GM08714 (cell line): ENCODE measurements at regions not wholly inside any gene's neighbourhood (a gene's known extent, or its start where the extent isn't known, plus 50 kb on each side); places are given as distances from the start of the nearest gene placed in this dataset.

Experiments used
- H3K4me3 ChIP-seq: fragments of 200-500 bp; sonication (Bioruptor generic); 2 replicates; pipeline ENCODE4 v1.5.1; 2014; ENCODE audit warnings: mild to moderate bottlenecking, low read length, inconsistent platforms
- ZNF274 ChIP-seq: IDR thresholded peaks from 2 replicates; pipeline ENCODE4 v1.6.1; 2012; ENCODE audit warnings: mild to moderate bottlenecking, low read depth, low read length

- H3K4me3 ChIP-seq, result no peak overlapping the region
- no peak for TF ChIP-seq ZNF274
These were observed 763.4 kb upstream of the GOLIM4 start for GRCh38 chr3:168859143-168859542.

- TF ChIP-seq ZNF274, result no peak
- no peak overlapping the region for H3K4me3 ChIP-seq
These were observed 762.6 kb upstream of the GOLIM4 start for GRCh38 chr3:168858327-168858726.

GRCh38 chr3:168850109-168850508 lies 754.4 kb upstream of the GOLIM4 start:
- no peak for TF ChIP-seq ZNF274
- no peak overlapping the region for H3K4me3 ChIP-seq

GRCh38 chr3:168847291-168847883 lies 751.7 kb upstream of the GOLIM4 start:
- H3K4me3 ChIP-seq, result no peak overlapping the region; the same call in 1 of the 2 replicates
- no peak for TF ChIP-seq ZNF274

- TF ChIP-seq ZNF274, result no peak
- no peak overlapping the region for H3K4me3 ChIP-seq
These were observed 749.3 kb upstream of the GOLIM4 start for GRCh38 chr3:168844894-168845482.

GRCh38 chr3:168844472-168844871 lies 748.7 kb upstream of the GOLIM4 start:
- no peak overlapping the region for H3K4me3 ChIP-seq
- TF ChIP-seq ZNF274, result no peak

- TF ChIP-seq ZNF274, result no peak
- no peak overlapping the region for H3K4me3 ChIP-seq
These were observed 747.8 kb upstream of the GOLIM4 start for GRCh38 chr3:168843481-168843880.

- TF ChIP-seq ZNF274, result no peak
- no peak overlapping the region for H3K4me3 ChIP-seq
These were observed 743.9 kb upstream of the GOLIM4 start for GRCh38 chr3:168839653-168840052.

GRCh38 chr3:168834558-168834957 lies 738.8 kb upstream of the GOLIM4 start:
- H3K4me3 ChIP-seq, result no peak overlapping the region
- TF ChIP-seq ZNF274, result no peak

GRCh38 chr3:168828943-168829342 lies 733.2 kb upstream of the GOLIM4 start:
- no peak overlapping the region for H3K4me3 ChIP-seq
- no peak for TF ChIP-seq ZNF274

GRCh38 chr3:168828536-168828935 lies 732.8 kb upstream of the GOLIM4 start:
- no peak for TF ChIP-seq ZNF274
- no peak overlapping the region for H3K4me3 ChIP-seq

- H3K4me3 ChIP-seq, result no peak overlapping the region
- TF ChIP-seq ZNF274, result no peak
These were observed 732.3 kb upstream of the GOLIM4 start for GRCh38 chr3:168828014-168828413.

GRCh38 chr3:168824107-168824506 lies 728.4 kb upstream of the GOLIM4 start:
- no peak overlapping the region for H3K4me3 ChIP-seq
- no peak for TF ChIP-seq ZNF274

- no peak overlapping the region for H3K4me3 ChIP-seq
- TF ChIP-seq ZNF274, result no peak
These were observed 727.7 kb upstream of the GOLIM4 start for GRCh38 chr3:168823466-168823865.

- TF ChIP-seq ZNF274, result no peak
- no peak overlapping the region for H3K4me3 ChIP-seq
These were observed 725.2 kb upstream of the GOLIM4 start for GRCh38 chr3:168820810-168821415.
